Prostate gland (tissue), 2 donors: ENCODE measurements at regions not wholly inside any gene's neighbourhood (a gene's known extent, or its start where the extent isn't known, plus 50 kb on each side); places are given as distances from the start of the nearest gene placed in this dataset.

Source experiments
- DNase-seq: peaks from one replicate; pipeline ENCODE4 v3.0.0-alpha.2; 2019; ENCODE audit warnings: low spot score
- H3K27ac ChIP-seq, 2 donors: fragments of 200-600 bp; sonication (generic); 2 replicates each; pipeline ENCODE4 v1.5.1; 2017 to 2019
- H3K27me3 ChIP-seq: fragments of 200-600 bp; sonication (generic); replicated peaks from 2 replicates; pipeline ENCODE4 v1.5.1; 2019; ENCODE audit not compliant: insufficient read depth
- H3K36me3 ChIP-seq, 2 donors: fragments of 200-600 bp; sonication (generic); 1 replicate in 1 of 2; 2 replicates in 1 of 2; pipeline versions ENCODE4 v1.5.1 to v1.8.1; 2017 to 2019
- H3K4me1 ChIP-seq: fragments of 200-600 bp; sonication (generic); replicated peaks from 2 replicates; pipeline ENCODE4 v1.5.1; 2019
- H3K4me3 ChIP-seq, 2 donors: fragments of 200-600 bp; sonication (generic); 2 replicates each; pipeline ENCODE4 v1.5.1; 2017 to 2019
- H3K9me3 ChIP-seq: fragments of 200-600 bp; sonication (generic); 2 replicates; pipeline ENCODE4 v1.5.1; 2017
- POLR2A ChIP-seq: fragments of 450-650 bp; IDR thresholded peaks from one replicate; pipeline ENCODE4 v1.6.1; 2016; ENCODE audit warnings: antibody characterized with exemption, mild to moderate bottlenecking
- POLR2AphosphoS5 ChIP-seq: sonication (generic); formaldehyde crosslinking; IDR thresholded peaks from one replicate; pipeline ENCODE4 v1.6.1; 2017; ENCODE audit warnings: antibody characterized with exemption
- WGBS: methylation state at CpG from one replicate; pipeline ENCODE4 v1.1.5; 2018; 5-methylcytosine and 5-hydroxymethylcytosine counted together
- intact Hi-C: fragments of 100-400 bp; cut with DNase I; formaldehyde crosslinking; loops from one replicate; pipeline ENCODE4 v1.14.2; 2022
- TF ChIP-seq, protein P1 (sequence below), 4 experiments: fragments of 200-600 bp in 2 of 4; fragments of 450-650 bp in 2 of 4; sonication (generic) in 2 of 4; IDR thresholded peaks; 1 replicate in 3 of 4; 2 replicates in 1 of 4; pipeline ENCODE4 v1.5.1; 2016 to 2019; ENCODE audit warnings: antibody characterized with exemption in 4 of 4, mild to moderate bottlenecking in 2 of 4, moderate library complexity in 2 of 4

DNA sequence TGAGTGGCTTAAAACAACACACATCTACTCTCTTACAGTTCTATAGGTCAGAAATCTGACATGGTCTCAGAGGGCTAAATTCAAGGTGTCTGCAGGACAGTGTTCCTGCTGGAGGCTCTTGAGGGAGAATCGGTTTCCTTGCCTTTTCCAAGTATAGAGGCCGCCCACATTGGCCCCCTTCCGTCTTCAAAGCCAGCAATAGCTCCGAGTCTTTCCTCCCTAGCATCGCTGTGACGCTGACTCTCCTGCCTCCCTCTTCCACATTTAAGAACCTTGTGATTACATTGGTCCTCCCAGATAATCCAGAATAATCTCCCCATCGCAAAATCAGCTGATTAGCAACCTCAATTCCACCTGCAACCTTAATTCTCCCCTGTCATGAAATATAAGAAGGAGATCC is 81.3 kb upstream of the IER5L start:
- DNase-seq = no peak
- WGBS = 80% methylated on average over 7 of the region's 7 CpGs
- intact Hi-C loops = no loop called here
- Histone ChIP-seq H3K9me3 (no peaks in the 10 kb centered on the region), H3K36me3 (no peaks in the 10 kb centered on the region), H3K4me3 (no peak overlapping the region), H3K4me1 (no peaks in the 10 kb centered on the region), H3K27ac (no peak overlapping the region), H3K27me3 (no peaks in the 10 kb centered on the region)
- TF ChIP-seq, protein P1, sequence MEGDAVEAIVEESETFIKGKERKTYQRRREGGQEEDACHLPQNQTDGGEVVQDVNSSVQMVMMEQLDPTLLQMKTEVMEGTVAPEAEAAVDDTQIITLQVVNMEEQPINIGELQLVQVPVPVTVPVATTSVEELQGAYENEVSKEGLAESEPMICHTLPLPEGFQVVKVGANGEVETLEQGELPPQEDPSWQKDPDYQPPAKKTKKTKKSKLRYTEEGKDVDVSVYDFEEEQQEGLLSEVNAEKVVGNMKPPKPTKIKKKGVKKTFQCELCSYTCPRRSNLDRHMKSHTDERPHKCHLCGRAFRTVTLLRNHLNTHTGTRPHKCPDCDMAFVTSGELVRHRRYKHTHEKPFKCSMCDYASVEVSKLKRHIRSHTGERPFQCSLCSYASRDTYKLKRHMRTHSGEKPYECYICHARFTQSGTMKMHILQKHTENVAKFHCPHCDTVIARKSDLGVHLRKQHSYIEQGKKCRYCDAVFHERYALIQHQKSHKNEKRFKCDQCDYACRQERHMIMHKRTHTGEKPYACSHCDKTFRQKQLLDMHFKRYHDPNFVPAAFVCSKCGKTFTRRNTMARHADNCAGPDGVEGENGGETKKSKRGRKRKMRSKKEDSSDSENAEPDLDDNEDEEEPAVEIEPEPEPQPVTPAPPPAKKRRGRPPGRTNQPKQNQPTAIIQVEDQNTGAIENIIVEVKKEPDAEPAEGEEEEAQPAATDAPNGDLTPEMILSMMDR (IDR thresholded peaks at IDR 0.05) = no peak

DNA sequence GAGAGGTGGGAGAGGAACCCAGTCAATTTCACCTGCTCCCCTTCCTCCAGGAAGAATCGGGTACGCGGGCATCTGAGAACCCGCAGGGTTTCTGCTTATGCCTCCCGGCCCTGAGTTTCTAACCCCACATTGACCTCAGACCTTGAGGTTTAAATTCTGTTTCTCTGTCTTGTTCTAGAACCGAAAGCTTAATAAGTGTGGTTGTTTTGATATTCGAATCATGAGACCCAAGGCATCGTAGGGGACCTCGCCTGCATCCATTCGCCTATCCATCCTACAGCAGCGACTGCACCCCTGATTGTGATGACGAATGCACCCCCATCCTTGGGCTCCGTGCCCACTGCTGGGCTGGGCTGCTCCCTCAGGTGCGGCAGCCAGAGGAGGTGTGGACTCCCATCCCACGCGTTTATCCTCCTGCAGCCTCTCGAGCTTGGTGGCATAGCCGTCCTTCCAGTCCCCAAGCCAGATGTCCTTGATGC is 80.8 kb upstream of the IER5L start:
- Histone ChIP-seq H3K27me3 (no peaks in the 10 kb centered on the region), H3K9me3 (no peaks in the 10 kb centered on the region), H3K36me3 (no peaks in the 10 kb centered on the region), H3K4me3 (no peak overlapping the region), H3K4me1 (no peaks in the 10 kb centered on the region), H3K27ac (no peak overlapping the region)
- TF ChIP-seq, protein P1 (IDR thresholded peaks at IDR 0.05) = no peak
- TF ChIP-seq POLR2A (no peak), POLR2AphosphoS5 (no peak)
- intact Hi-C loops = no loop called here
- DNase-seq = no peak
- WGBS = 18% methylated on average over 18 of the region's 18 CpGs

DNA sequence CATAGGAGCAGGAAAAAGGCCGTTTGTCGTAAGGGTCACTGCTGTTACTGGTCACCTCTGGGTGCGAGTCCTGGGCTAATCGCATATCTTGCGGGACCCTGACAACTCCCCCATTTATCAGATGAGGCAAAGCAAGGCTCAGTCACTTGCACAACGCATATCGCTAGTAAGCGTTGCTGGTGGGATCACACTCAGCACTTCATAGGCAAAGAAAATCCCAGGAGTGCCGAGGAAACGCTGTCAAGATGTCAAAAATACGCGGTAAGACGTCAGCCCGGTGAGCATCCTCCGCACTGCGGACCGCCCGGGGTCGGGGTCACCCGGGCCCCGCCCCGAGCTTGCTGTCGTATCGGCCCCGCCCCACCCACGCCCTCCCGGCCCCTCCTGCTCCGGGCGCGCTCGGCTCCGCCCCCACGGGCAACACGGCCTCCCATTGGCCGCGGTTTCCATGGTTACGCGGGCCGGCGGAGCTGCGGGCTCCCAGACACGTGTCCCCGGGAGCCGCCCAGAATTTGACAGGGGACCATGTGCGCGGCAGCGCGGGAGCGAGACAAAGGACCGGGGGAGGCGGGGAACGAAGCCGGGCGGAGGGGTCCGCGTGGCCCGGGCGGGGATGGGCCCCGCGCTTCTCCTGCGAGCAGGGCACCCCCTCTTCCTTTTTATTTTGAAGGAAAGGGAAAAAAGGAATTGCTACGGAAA is 80.2 kb upstream of the IER5L start:
- intact Hi-C loops = no loop called here
- H3K9me3 ChIP-seq = no peaks in the 10 kb centered on the region
- no peaks in the 10 kb centered on the region for H3K4me1 ChIP-seq
- 10% methylated on average over 62 of the region's 62 CpGs for WGBS
- peak; percentile 73 for DNase-seq
- TF ChIP-seq POLR2A = no peak
- TF ChIP-seq, protein P1 (IDR thresholded peaks at IDR 0.05) = no peak
- TF ChIP-seq POLR2AphosphoS5 = peak; percentile 51
- H3K4me3 ChIP-seq = no peak overlapping the region
- no peak overlapping the region for H3K27ac ChIP-seq
- no peaks in the 10 kb centered on the region for H3K27me3 ChIP-seq
- H3K36me3 ChIP-seq = no peaks in the 10 kb centered on the region

DNA sequence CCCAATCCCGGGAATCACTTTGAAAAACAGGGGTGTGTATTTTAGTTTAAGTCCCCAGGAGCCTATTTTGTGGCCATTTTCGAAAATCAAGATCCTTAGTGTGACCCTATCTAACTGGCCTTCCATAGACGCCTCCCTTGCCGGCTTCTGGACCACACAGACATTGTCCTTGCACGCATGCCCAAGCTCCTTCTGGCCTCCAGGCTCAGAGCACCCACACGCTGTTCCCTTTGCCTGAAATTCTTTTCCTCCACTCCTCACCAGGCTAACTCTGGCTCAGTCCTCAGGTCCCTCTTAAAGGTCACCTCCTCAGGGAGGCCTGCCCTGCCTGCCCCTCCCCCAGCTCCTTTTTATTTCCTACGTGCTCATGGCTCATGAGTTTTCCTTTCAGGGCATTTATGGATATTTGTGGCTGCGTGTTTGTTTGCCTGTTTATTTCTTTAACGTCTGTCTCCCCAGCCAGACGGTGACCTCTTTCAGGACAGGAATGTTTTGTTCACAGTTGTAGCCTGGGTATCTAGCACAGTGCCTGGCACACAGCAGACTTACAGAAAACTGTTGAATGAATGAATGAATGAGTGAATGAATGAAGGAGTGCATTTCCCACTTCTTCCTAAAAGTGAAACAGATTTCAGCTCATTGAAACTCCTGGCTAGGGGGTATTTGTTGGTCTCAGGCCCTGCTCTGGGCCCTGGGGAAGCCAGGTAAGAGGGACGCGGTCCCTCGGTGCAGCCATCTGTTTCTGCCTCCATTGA is 79.1 kb upstream of the IER5L start:
- no peak for TF ChIP-seq POLR2A
- TF ChIP-seq, protein P1 (IDR thresholded peaks at IDR 0.05) = no peak
- no peak for TF ChIP-seq POLR2AphosphoS5
- 88% methylated on average over 13 of the region's 13 CpGs for WGBS
- H3K27me3 ChIP-seq = no peaks in the 10 kb centered on the region
- H3K9me3 ChIP-seq = no peaks in the 10 kb centered on the region
- H3K4me1 ChIP-seq = no peaks in the 10 kb centered on the region
- H3K4me3 ChIP-seq = no peak overlapping the region
- intact Hi-C loops = no loop called here
- no peak overlapping the region for H3K27ac ChIP-seq
- DNase-seq = no peak
- no peaks in the 10 kb centered on the region for H3K36me3 ChIP-seq
